SW480 (cell line): ENCODE measurements at regions not wholly inside any gene's neighbourhood (a gene's known extent, or its start where the extent isn't known, plus 50 kb on each side); places are given as distances from the start of the nearest gene placed in this dataset.

Experiments used
- DNase-seq: peaks from one replicate; pipeline ENCODE4 v3.0.0-alpha.2; 2016; ENCODE audit warnings: low spot score

GRCh38 chr10:118175148-118175547 lies 128.4 kb upstream of the RAB11FIP2 start:
- DNase-seq: no peak

DNA sequence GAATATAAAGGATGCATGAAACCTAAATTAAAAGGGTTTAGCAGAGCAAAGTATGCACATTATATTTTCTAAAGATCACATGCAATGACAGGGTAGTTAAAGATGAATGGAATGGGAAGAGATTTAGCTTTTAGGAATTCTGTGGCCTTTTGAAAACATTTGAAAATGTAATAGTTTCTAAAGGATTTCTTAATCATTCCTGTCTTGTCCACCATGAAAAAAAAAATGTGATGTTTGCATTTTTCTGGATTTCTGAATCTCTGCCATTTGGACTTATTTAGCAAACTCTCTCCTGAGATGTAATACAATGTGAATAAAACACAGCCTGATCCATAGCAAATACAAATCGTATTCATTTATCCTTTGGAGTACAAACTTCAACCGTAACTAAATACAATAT lies 126.6 kb upstream of the RAB11FIP2 start:
- no peak for DNase-seq

GRCh38 chr10:118171861-118172260 lies 125.1 kb upstream of the RAB11FIP2 start:
- no peak for DNase-seq

DNA sequence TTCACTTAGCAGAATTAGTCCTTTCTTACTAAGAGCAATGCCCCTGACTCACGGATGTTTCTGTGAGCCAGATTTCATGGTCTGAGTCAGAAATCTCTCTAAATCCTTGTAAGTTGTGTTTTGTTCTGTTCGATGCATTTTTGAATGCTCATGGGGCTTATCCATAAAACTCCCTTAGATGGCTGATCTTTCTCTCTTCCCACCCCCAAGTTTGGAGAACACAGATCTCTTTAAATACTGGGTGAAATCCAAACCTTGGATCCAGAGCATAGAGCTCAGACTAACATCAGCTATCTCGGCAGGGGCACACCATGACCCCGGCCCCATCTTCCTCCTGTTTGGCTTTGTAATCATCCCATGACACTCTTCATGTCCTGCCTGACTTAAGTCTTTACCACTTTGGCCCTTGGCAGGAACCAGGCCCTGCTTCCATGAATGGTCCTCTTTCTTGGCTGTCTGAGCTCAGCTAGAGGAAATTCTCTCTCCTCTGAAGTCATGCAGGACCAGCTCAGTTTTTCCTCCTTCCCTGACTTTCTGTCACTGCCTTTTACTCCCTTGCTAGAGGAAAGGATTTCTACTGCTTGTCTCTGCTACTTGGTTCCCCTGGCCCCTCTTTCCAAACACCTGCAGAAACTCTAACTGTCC lies 120.4 kb upstream of the RAB11FIP2 start:
- DNase-seq: no peak

DNA sequence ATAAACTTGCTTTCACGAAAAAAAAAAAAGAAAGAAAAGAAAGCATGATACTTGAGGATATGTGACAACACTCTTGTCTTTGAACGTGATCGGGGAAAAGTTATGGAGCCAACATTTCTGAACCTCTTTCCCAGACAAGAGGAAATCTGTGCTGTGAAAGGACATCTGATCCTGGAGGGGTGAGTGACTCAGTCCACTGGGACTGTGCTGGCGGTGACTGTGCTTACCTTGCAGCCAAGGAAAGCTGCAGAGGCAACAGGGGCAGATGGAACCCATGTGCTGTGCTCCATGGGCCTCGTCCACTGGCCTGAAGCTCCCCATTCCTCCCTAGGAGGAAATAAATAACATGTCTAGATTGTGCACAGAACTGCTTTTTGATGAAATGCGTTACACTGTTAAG lies 116.5 kb upstream of the RAB11FIP2 start:
- DNase-seq: no peak

GRCh38 chr10:118161461-118162246 lies 114.9 kb upstream of the RAB11FIP2 start:
- DNase-seq: no peak

DNA sequence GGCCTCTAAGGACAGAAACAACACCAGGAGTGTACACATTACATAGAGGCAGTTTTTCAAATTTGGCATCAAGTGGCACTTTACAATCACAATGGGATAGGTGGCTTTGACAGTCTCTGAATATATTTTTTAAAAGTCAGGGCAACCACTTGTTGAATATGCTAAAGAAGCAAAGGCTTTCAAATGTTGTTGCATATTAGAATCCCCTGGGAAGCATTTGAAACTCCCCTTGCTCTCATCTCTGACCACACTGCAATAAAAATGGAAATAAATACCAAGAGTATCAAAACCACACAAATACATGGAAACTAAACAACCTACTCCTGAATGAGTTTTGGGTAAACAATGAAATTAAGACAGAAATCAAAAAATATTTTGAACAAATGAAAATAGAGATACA lies 106.5 kb upstream of the RAB11FIP2 start:
- no peak for DNase-seq

GRCh38 chr10:118151461-118151860 lies 104.7 kb upstream of the RAB11FIP2 start:
- DNase-seq: no peak

- DNase-seq: no peak
Observed at GRCh38 chr10:118148247-118148646, 101.5 kb upstream of the RAB11FIP2 start.

- no peak for DNase-seq
Observed at GRCh38 chr10:118145256-118145655, 98.5 kb upstream of the RAB11FIP2 start.

DNA sequence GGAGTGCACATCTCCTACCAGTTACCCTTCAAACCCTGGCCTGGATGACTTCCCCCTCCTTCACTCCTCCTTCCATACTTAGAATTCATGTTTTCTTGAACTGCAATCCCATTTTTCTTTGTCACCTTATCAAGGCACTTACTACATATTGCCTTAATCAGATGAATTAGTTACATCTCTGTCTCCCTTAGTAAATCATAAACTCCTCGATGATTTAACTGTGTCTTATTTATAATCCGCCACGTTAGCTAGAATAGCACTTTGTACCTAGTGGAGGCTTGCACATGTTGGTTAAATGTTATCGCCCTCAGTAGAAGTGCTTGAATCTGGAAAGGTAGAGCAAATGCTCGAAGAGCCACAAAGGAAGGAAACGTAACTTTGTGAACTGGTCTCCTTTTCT lies 94.7 kb upstream of the RAB11FIP2 start:
- DNase-seq: no peak

DNA sequence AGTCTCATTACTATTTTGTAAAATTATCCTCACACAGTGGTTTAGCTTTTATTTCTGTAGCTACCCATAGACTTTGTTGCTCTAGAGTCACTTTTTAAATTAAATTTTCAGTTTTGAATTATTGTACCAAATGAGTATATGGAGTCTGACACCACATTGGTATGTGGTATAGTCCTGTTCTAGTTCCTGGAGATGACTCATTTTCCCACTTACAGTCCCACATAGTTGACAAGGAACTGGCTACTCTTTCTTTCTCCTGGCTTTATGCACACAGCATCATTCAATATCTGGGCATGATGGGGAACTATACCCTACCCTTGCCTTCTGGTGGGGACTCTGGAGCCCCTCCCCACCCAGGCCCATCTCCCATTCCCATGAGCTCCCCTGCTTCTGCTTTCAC lies 92.6 kb upstream of the RAB11FIP2 start:
- DNase-seq: no peak

GRCh38 chr10:118128675-118129074 lies 81.9 kb upstream of the RAB11FIP2 start:
- DNase-seq: no peak

- DNase-seq: no peak
Observed at GRCh38 chr10:118118716-118119115, 72.0 kb upstream of the RAB11FIP2 start.

GRCh38 chr10:118116715-118117449 lies 70.1 kb upstream of the RAB11FIP2 start:
- DNase-seq: no peak

DNA sequence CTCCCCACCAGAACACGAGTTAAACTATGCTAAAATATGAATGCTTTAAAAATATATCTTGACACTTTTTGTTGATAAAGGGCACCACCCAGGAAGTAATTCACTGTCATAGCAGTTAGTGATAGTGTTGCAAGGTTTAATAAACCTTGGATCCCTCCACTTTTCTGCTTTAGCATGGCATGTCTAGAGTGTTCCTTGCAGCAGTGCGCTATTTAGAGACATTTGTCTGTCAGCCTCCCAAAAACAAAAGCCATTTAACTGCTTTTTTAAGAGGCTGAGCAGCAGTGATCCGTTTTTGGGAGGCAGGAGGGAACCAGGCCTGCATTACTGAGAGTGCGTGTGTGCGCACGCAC lies 69.6 kb upstream of the RAB11FIP2 start:
- no peak for DNase-seq

- no peak for DNase-seq
Observed at GRCh38 chr10:118115701-118116100, 69.0 kb upstream of the RAB11FIP2 start.

DNA sequence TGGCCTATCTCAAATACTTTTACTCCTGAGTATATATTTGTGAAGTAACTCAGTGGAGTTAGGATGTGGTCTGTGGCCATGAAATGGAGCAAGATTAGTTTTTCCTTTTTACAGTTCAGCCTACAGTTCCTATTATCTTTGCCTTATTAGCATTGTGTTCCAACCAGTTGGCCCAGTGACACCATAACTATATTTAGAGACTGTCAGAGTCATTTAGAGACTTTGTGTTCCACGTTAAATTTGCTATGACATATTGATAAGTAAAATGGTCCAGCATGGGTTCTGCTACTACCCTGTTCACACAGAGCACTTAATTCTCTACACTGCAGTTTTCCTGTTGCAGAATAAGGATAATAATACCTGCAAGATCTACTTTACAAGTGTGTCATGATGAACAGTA lies 68.3 kb upstream of the RAB11FIP2 start:
- DNase-seq: no peak

- no peak for DNase-seq
Observed at GRCh38 chr10:118112543-118113125, 65.9 kb upstream of the RAB11FIP2 start.

GRCh38 chr10:118110750-118111149 lies 64.0 kb upstream of the RAB11FIP2 start:
- DNase-seq: no peak

DNA sequence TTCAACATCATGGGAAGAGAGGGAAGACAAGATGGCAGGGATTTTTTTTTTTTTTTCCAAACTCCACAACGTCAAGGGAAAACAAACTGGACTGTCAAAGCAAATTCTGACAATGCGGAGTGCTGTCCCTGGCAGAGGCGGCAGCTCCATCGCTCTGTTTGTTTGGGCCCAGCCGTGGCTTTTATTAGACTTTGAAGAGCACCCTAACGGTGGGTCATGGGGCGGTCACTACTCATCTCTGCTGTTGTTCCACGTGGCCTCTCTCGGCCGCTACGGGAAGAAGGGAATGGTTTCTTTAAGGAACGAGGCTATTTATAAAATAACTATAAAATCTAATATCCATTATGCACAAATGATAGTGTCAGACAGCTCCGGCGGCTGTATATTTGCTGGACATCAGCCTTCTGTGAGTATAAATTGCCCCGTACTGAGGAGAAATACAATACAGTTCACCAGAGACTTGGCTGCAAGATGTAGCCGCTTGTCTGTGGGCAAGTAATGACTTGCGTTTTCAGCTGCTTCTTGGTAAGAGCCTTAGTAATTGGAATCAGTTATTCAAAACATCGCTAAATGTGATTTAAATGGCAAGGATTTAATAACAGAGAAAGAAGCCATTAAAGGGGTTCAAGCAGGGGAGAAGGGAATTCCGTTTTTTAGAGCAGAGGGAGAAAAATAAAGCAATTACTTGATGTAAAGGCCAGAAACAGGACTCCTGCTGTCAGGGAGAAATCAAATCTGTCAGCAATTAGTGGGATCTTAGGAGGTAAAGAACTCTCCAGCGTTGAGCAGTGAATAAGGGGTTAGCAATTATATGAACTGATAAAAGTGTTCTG lies 61.7 kb upstream of the RAB11FIP2 start:
- DNase-seq: no peak

GRCh38 chr10:118107541-118107940 lies 60.8 kb upstream of the RAB11FIP2 start:
- no peak for DNase-seq
